ENCODE measurements at regions not wholly inside any gene's neighbourhood (a gene's known extent, or its start where the extent isn't known, plus 50 kb on each side); places are given as distances from the start of the nearest gene placed in this dataset.
A peak's percentile ranks its signal among the peaks of the same experiment; 100 is the strongest.

DNA sequence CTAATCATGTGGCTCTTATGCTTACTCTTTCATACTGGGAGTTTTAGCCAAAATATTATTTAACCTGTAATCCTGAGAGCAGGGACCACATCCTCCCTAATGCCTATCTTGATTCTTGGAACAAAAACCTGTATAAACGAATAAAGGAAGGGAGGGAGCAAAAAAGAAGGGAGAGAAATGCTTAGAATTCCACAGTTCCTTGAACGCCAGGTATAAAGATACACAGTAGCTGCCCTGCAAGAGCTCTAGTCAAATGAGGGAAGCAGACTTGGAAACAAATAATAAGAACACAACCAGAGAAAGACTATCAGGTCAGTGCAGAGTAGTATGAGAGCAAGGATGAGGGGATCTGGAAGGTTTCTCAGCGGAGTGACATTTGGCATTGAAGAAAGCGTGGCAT lies 116.3 kb downstream of the SLC30A10 start:
- no CpG with 5 or more reads among the region's 4 CpGs for WGBS (ENCODE audit: extremely low coverage, insufficient read length, low lambda C conversion rate)

More for the DNA sequence above, 116.3 kb downstream of the SLC30A10 start:
- no peak overlapping the region for H2BK12ac ChIP-seq (ENCODE audit: insufficient read length, low read depth, low read length)
- no peaks in the 10 kb centered on the region for H4K20me1 ChIP-seq (ENCODE audit: control insufficient read depth, insufficient read depth, insufficient read length)
- peak overlapping the region; percentile 99 for H2AFZ ChIP-seq (ENCODE audit: low read length)
- no peak for DNase-seq
- H2BK120ac ChIP-seq (ENCODE audit: low read depth, low read length, poor library complexity, severe bottlenecking): no peak overlapping the region
- H3K9ac ChIP-seq (ENCODE audit: extremely low read depth, insufficient read length, low read length): no peak overlapping the region
- H2BK20ac ChIP-seq (ENCODE audit: low read depth, low read length, poor library complexity, severe bottlenecking): no peak overlapping the region
- H3K27ac Mint-ChIP-seq: no peak overlapping the region
- 0 out of 2 replicates have a peak overlapping the region, but pooled peaks have one; percentile 48 for H3K14ac ChIP-seq (ENCODE audit: insufficient read depth, low read length)
- H3K4me3 Mint-ChIP-seq: no peak overlapping the region
- no peak overlapping the region for H2BK15ac ChIP-seq (ENCODE audit: low read depth, low read length)
- no peaks in the 10 kb centered on the region for H3K36me3 Mint-ChIP-seq (ENCODE audit: insufficient read depth in 1 of 3, low read depth in 3 of 3)
- no peaks in the 10 kb centered on the region for H3K79me1 ChIP-seq (ENCODE audit: insufficient read depth, low read depth, low read length, poor library complexity, severe bottlenecking)
- no peaks in the 10 kb centered on the region for H3K79me2 ChIP-seq (ENCODE audit: insufficient read depth, low read length)
- no peak overlapping the region for H3K27ac ChIP-seq (ENCODE audit: insufficient read length, low read depth, low read length)
- no peaks in the 10 kb centered on the region for H3K9me3 ChIP-seq (ENCODE audit: control insufficient read depth, low read depth, low read length)
- no peaks in the 10 kb centered on the region for H3K27me3 ChIP-seq (ENCODE audit: insufficient read depth, low read length)
- H3K23ac ChIP-seq (ENCODE audit: insufficient read length, low read depth, low read length): no peak overlapping the region
- no peak overlapping the region for H3K18ac ChIP-seq (ENCODE audit: insufficient read length, low read depth, low read length)
- H4K5ac ChIP-seq (ENCODE audit: insufficient read length, low read depth, low read length): no peak overlapping the region
- TF ChIP-seq, protein P1, sequence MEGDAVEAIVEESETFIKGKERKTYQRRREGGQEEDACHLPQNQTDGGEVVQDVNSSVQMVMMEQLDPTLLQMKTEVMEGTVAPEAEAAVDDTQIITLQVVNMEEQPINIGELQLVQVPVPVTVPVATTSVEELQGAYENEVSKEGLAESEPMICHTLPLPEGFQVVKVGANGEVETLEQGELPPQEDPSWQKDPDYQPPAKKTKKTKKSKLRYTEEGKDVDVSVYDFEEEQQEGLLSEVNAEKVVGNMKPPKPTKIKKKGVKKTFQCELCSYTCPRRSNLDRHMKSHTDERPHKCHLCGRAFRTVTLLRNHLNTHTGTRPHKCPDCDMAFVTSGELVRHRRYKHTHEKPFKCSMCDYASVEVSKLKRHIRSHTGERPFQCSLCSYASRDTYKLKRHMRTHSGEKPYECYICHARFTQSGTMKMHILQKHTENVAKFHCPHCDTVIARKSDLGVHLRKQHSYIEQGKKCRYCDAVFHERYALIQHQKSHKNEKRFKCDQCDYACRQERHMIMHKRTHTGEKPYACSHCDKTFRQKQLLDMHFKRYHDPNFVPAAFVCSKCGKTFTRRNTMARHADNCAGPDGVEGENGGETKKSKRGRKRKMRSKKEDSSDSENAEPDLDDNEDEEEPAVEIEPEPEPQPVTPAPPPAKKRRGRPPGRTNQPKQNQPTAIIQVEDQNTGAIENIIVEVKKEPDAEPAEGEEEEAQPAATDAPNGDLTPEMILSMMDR (conservative IDR thresholded peaks at IDR 0.05): no peak
- no peak overlapping the region for H3T11ph ChIP-seq (ENCODE audit: low read length)
- no peak overlapping the region for H4K8ac ChIP-seq (replicated peaks; ENCODE audit: insufficient read length, low read depth, low read length)
- H2AK5ac ChIP-seq (ENCODE audit: insufficient read length, low read length): no peak overlapping the region
- no peaks in the 10 kb centered on the region for H3K27me3 Mint-ChIP-seq (ENCODE audit: low read depth)
- H3K4ac ChIP-seq (ENCODE audit: low read depth, low read length): no peak overlapping the region
- H3K4me2 ChIP-seq (ENCODE audit: insufficient read depth, insufficient read length, low read length): no peak overlapping the region
- peaks cover 7% of the 10 kb centered on the region; the same call in 1 of the 2 replicates for H3K4me1 ChIP-seq (ENCODE audit: insufficient read depth, low read length)
- H3K4me1 Mint-ChIP-seq: 0 out of 4 replicates have a peak, but pooled peaks cover 0 to 2% of the 10 kb centered on the region in 2 experiments
- no peaks in the 10 kb centered on the region; a peak in 1 of 5 replicates for H3K9me3 Mint-ChIP-seq
- no peak overlapping the region for H3K56ac ChIP-seq (ENCODE audit: insufficient read length, low read depth, low read length)
- H4K91ac ChIP-seq (ENCODE audit: insufficient read length, low read depth, low read length): no peak overlapping the region
- no peaks in the 10 kb centered on the region for H3K23me2 ChIP-seq (ENCODE audit: insufficient read length, low read depth, low read length, poor library complexity, severe bottlenecking)
- no peak overlapping the region for H2BK5ac ChIP-seq (ENCODE audit: insufficient read length, low read length)

Measured in H9 (cell line).